Psoas muscle (tissue), 7 donors: ENCODE measurements at regions not wholly inside any gene's neighbourhood (a gene's known extent, or its start where the extent isn't known, plus 50 kb on each side); places are given as distances from the start of the nearest gene placed in this dataset.
"Not testable (repeated sequence)": the region's sequence is repeated elsewhere in the genome, so short reads cannot be mapped to it uniquely, and the experiment has no call there.

Experiments
- ATAC-seq, 4 donors: fragments of 200-7000 bp; cut with Tn5 transposase; one replicate each; pipeline ENCODE4 v1.9.1; 2020; ENCODE audit warnings: moderate library complexity in 3 of 4, mild to moderate bottlenecking in 2 of 4
- DNase-seq, 2 donors: peaks; one replicate each; pipeline ENCODE4 v3.0.0-alpha.2; 2020
- H3K27ac ChIP-seq: fragments of 200-600 bp; one replicate; pipeline ENCODE4 v1.8.0; 2022
- H3K27me3 ChIP-seq, 3 donors: fragments of 200-600 bp in 1 of 3; one replicate each; pipeline versions ENCODE4 v1.6.1 to v1.8.0; 2013 to 2022; ENCODE audit warnings: low read length in 2 of 3, mild to moderate bottlenecking in 2 of 3, moderate library complexity in 1 of 3; ENCODE audit not compliant: insufficient read depth in 3 of 3
- H3K36me3 ChIP-seq, 2 donors: fragments of 200-600 bp in 1 of 2; one replicate each; pipeline versions ENCODE4 v1.6.1 to v1.8.0; 2013 to 2022; ENCODE audit warnings: low read depth in 1 of 2, mild to moderate bottlenecking in 1 of 2, moderate library complexity in 1 of 2; ENCODE audit not compliant: insufficient read depth in 1 of 2
- H3K4me1 ChIP-seq: fragments of 200-600 bp; one replicate; pipeline ENCODE4 v1.8.0; 2022
- H3K4me3 ChIP-seq: fragments of 200-600 bp; one replicate; pipeline ENCODE4 v1.8.0; 2022; ENCODE audit warnings: mild to moderate bottlenecking
- H3K9me3 ChIP-seq: fragments of 200-600 bp; one replicate; pipeline ENCODE4 v1.8.0; 2022
- CTCF ChIP-seq: fragments of 200-600 bp; IDR thresholded peaks from one replicate; pipeline ENCODE4 v1.8.0; 2022; ENCODE audit warnings: antibody characterized with exemption
- WGBS, 3 donors: extraction: QIAGEN DNeasy Blood & Tissue Kit; methylation state at CpG; one replicate each; pipeline versions ENCODE4 v1.1.6 to v1.1.7; 2013; 5-methylcytosine and 5-hydroxymethylcytosine counted together
- intact Hi-C, 2 donors: fragments of 100-400 bp; cut with DNase I; formaldehyde crosslinking; loops; one replicate each; pipeline versions ENCODE4 v1.11.0 to v1.14.2; 2022
- donor health status: healthy with polysubstance abuse.
- donor health status: DM: no; HTN: no; CAD: no; lungs with moderate emphysema.
- donor health status: Bipolar disorder and iron deficiency.
- donor health status: healthy.
- donor health status: DM: yes; HTN: yes; CAD: no.
- donor health status: DM: no; HTN: no; CAD: no.
- donor health status: DM: yes; HTN: yes; CAD: no.

DNA sequence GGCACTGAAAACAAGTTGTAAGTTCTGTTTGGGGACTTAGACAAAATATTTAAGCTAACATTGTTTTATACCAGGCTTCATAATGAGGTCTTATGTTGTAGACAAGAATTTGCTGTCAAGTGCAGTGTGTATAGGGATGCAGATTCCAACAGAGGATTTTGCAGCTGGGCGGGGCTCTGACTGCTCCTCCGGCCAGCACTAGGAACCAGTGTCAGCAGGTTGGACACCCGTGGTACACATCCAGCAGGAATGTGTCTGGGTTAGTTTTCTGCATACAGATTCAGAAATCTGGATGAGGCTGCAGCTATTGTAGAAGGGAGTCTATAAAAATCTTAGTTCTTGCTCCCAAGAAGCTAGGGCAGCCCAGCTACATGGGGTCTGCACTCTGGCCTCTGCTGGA lies 194.3 kb upstream of the RBM19 start:
- TF ChIP-seq CTCF: no peak
- intact Hi-C loops: no loop called here
- no peak for DNase-seq
- H3K27ac ChIP-seq: no peak overlapping the region
- no peak overlapping the region for H3K4me3 ChIP-seq
- no peak for ATAC-seq
- WGBS, 3 donors: 38 to 65% (median 58%) methylated on average over 3 of the region's 3 CpGs
- peaks cover 0 to 2% (median 0%) of the 10 kb centered on the region in 3 donors for H3K27me3 ChIP-seq
- H3K36me3 ChIP-seq: no peaks in the 10 kb centered on the region
- H3K9me3 ChIP-seq: no peaks in the 10 kb centered on the region
- H3K4me1 ChIP-seq: no peaks in the 10 kb centered on the region

DNA sequence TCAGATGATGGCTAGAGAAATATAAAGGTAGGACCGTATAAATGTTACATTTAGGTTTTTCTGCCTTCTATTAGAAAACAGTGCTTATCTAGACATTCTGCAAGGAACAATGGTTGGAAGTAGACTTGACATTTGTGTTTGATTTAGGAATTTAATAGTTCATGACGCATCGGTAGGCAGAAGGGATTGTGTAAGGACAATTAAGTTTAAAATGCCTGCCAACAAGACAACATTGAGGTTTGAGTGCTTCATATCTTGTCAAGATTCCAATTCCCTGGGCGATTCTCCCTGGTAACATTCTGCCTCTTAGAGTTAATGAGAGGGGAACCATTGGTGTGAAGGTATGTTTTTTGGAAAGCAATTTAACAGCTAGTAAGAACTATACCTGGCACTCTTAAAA lies 186.8 kb upstream of the RBM19 start:
- H3K4me1 ChIP-seq: no peaks in the 10 kb centered on the region
- H3K4me3 ChIP-seq: no peak overlapping the region
- WGBS, 3 donors: 62 to 81% (median 68%) methylated on average over 4 of the region's 4 CpGs
- TF ChIP-seq CTCF: no peak
- H3K27me3 ChIP-seq: no peaks in the 10 kb centered on the region
- intact Hi-C loops: no loop called here
- no peak for ATAC-seq
- H3K9me3 ChIP-seq: no peaks in the 10 kb centered on the region
- H3K36me3 ChIP-seq: no peaks in the 10 kb centered on the region
- H3K27ac ChIP-seq: no peak overlapping the region
- no peak for DNase-seq

- Histone ChIP-seq H3K27me3 (no peaks in the 10 kb centered on the region), H3K4me3 (no peak overlapping the region), H3K27ac (no peak overlapping the region), H3K4me1 (no peaks in the 10 kb centered on the region), H3K9me3 (no peaks in the 10 kb centered on the region), H3K36me3 (no peaks in the 10 kb centered on the region)
- 24 to 38% (median 25%) methylated on average over 1 of the region's 1 CpG for WGBS, 3 donors
- DNase-seq: no peak
- no peak for ATAC-seq
- intact Hi-C loops: no loop called here
- no peak for TF ChIP-seq CTCF
Observed at GRCh38 chr12:114152066-114152465, 185.9 kb upstream of the RBM19 start.

- DNase-seq, H3K4me1 ChIP-seq, H3K27me3 ChIP-seq, ATAC-seq, intact Hi-C loops, H3K9me3 ChIP-seq, H3K4me3 ChIP-seq, H3K36me3 ChIP-seq, H3K27ac ChIP-seq: not testable (repeated sequence)
Observed at GRCh38 chr12:114150584-114150983, 184.5 kb upstream of the RBM19 start.

- WGBS, 3 donors: 29 to 36% (median 30%) methylated on average over 4 of the region's 4 CpGs
- no peak for DNase-seq
- no peaks in the 10 kb centered on the region for H3K36me3 ChIP-seq
- no peaks in the 10 kb centered on the region for H3K27me3 ChIP-seq
- no peaks in the 10 kb centered on the region for H3K9me3 ChIP-seq
- H3K4me3 ChIP-seq: no peak overlapping the region
- intact Hi-C loops: no loop called here
- no peaks in the 10 kb centered on the region for H3K4me1 ChIP-seq
- no peak for ATAC-seq
- H3K27ac ChIP-seq: no peak overlapping the region
- no peak for TF ChIP-seq CTCF
Observed at GRCh38 chr12:114141921-114142564, 175.9 kb upstream of the RBM19 start.
